ENCODE measurements at regions not wholly inside any gene's neighbourhood (a gene's known extent, or its start where the extent isn't known, plus 50 kb on each side); places are given as distances from the start of the nearest gene placed in this dataset.

DNA sequence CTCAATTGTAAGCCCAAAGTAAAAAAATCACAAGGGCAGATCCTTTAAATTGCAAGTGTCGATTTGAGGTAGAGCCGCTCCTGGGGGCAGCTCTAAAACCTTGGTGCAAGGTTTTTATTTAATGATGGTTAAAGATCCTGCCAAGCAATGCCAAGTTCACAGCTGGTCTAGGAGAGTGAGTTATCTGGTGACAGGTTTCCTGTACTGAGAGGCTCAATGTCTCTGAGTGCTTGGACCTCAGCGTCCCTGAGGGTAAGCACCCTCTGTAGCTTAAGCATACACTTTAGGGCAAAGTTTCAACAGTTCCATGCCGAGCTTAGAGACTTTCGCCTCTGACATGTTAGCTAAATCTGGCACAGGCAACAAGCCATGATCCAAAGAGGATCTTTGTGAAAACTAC, 119.8 kb upstream of the EGFLAM start:
- TF ChIP-seq ZNF37A (tag by site-specific recombination; IDR thresholded peaks at IDR 0.05) (no peak), KLF16 (tag by site-specific recombination; IDR thresholded peaks at IDR 0.05) (no peak), ZSCAN16 (tag by site-specific recombination; IDR thresholded peaks at IDR 0.05) (no peak), TRIM28 (IDR thresholded peaks at IDR 0.05; ENCODE audit: borderline replicate concordance, low read length) (no peak), ZNF768 (tag by site-specific recombination; IDR thresholded peaks at IDR 0.05) (no peak), ZNF830 (tag by site-specific recombination; IDR thresholded peaks at IDR 0.05; ENCODE audit: low read depth) (no peak), ZNF670 (tag by site-specific recombination; IDR thresholded peaks at IDR 0.05; ENCODE audit: low read depth) (no peak), ZSCAN30 (tag by site-specific recombination; IDR thresholded peaks at IDR 0.05) (no peak), ZNF560 (tag by site-specific recombination; IDR thresholded peaks at IDR 0.05; ENCODE audit: borderline replicate concordance) (no peak)
- TF ChIP-seq, protein P1, sequence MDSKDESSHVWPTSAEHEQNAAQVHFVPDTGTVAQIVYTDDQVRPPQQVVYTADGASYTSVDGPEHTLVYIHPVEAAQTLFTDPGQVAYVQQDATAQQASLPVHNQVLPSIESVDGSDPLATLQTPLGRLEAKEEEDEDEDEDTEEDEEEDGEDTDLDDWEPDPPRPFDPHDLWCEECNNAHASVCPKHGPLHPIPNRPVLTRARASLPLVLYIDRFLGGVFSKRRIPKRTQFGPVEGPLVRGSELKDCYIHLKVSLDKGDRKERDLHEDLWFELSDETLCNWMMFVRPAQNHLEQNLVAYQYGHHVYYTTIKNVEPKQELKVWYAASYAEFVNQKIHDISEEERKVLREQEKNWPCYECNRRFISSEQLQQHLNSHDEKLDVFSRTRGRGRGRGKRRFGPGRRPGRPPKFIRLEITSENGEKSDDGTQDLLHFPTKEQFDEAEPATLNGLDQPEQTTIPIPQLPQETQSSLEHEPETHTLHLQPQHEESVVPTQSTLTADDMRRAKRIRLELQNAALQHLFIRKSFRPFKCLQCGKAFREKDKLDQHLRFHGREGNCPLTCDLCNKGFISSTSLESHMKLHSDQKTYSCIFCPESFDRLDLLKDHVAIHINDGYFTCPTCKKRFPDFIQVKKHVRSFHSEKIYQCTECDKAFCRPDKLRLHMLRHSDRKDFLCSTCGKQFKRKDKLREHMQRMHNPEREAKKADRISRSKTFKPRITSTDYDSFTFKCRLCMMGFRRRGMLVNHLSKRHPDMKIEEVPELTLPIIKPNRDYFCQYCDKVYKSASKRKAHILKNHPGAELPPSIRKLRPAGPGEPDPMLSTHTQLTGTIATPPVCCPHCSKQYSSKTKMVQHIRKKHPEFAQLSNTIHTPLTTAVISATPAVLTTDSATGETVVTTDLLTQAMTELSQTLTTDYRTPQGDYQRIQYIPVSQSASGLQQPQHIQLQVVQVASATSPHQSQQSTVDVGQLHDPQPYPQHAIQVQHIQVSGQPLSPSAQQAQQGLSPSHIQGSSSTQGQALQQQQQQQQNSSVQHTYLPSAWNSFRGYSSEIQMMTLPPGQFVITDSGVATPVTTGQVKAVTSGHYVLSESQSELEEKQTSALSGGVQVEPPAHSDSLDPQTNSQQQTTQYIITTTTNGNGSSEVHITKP (tag by site-specific recombination; IDR thresholded peaks at IDR 0.05), result no peak
- TF ChIP-seq, protein P2, sequence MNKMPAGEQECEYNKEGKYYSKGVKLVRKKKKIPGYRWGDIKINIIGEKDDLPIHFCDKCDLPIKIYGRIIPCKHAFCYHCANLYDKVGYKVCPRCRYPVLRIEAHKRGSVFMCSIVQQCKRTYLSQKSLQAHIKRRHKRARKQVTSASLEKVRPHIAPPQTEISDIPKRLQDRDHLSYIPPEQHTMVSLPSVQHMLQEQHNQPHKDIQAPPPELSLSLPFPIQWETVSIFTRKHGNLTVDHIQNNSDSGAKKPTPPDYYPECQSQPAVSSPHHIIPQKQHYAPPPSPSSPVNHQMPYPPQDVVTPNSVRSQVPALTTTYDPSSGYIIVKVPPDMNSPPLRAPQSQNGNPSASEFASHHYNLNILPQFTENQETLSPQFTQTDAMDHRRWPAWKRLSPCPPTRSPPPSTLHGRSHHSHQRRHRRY (tag by site-specific recombination; IDR thresholded peaks at IDR 0.05), result no peak
- TF ChIP-seq, protein P3, sequence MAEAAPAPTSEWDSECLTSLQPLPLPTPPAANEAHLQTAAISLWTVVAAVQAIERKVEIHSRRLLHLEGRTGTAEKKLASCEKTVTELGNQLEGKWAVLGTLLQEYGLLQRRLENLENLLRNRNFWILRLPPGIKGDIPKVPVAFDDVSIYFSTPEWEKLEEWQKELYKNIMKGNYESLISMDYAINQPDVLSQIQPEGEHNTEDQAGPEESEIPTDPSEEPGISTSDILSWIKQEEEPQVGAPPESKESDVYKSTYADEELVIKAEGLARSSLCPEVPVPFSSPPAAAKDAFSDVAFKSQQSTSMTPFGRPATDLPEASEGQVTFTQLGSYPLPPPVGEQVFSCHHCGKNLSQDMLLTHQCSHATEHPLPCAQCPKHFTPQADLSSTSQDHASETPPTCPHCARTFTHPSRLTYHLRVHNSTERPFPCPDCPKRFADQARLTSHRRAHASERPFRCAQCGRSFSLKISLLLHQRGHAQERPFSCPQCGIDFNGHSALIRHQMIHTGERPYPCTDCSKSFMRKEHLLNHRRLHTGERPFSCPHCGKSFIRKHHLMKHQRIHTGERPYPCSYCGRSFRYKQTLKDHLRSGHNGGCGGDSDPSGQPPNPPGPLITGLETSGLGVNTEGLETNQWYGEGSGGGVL (tag by site-specific recombination; IDR thresholded peaks at IDR 0.05), result no peak
- TF ChIP-seq, protein P4, sequence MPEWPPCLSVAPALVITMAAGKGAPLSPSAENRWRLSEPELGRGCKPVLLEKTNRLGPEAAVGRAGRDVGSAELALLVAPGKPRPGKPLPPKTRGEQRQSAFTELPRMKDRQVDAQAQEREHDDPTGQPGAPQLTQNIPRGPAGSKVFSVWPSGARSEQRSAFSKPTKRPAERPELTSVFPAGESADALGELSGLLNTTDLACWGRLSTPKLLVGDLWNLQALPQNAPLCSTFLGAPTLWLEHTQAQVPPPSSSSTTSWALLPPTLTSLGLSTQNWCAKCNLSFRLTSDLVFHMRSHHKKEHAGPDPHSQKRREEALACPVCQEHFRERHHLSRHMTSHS (tag by site-specific recombination; IDR thresholded peaks at IDR 0.05), result no peak
- Histone ChIP-seq H3K4me1 (ENCODE audit: control insufficient read depth, insufficient read depth, low read length) (no peaks in the 10 kb centered on the region), H3K9me3 (ENCODE audit: control insufficient read depth, insufficient read depth, low read depth, low read length) (no peaks in the 10 kb centered on the region), H3K36me3 (ENCODE audit: control insufficient read depth in 2 of 2, insufficient read depth in 1 of 2, low read length in 2 of 2) (no peaks in the 10 kb centered on the region), H3K4me3 (ENCODE audit: low read depth, low read length) (no peak overlapping the region), H3K27ac (ENCODE audit: extremely low read depth, low read depth, low read length) (no peak overlapping the region)
- POLR2A ChIA-PET, result no interaction called here
- CTCF ChIA-PET, result interaction anchor here (1.0 kb wide), 1 partner anchor 50 kb away, joined by 4 read pairs; no protein-coding TSS in a partner anchor

DNA sequence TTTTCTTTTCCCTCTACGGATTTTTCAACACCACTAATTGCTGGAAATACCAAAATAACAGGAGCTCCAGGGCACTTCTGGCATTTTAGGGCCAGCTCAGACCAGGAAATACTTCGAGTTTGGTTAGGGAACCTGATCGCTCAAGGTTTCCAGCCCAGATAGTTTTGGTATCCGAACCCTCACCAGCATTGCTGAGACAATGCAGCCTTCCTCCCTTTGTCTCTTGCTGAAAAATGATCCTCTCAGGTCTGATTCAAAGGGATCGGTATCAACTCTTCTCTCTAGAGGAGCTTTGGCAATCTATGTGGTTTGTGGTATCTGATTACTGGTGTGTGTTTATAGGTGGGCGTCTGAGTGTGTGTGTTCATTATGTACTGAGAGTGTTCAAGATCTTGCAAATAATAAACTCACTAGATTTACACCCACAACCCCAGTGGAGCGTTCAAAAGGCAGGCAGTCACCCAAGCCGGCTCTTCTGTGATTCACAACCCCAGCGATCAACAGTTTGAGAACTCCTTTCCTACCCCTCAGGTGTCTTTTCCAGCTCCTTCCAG, 122.8 kb upstream of the EGFLAM start:
- ChIA-PET POLR2A (no interaction called here), CTCF (interaction anchor here (0.7 kb wide), 2 partner anchors 468 to 481 kb away, joined by 3 to 5 read pairs; no protein-coding TSS in a partner anchor)
- peak; percentile 90 for TF ChIP-seq EGR2 (tag by site-specific recombination; IDR thresholded peaks at IDR 0.05; ENCODE audit: low read depth)
- TF ChIP-seq ZBTB7A (tag by site-specific recombination; IDR thresholded peaks at IDR 0.05; ENCODE audit: low read depth), result no peak
- peak; percentile 93 for TF ChIP-seq ZFHX2 (tag by site-specific recombination; conservative IDR thresholded peaks at IDR 0.05)
- Histone ChIP-seq H3K4me1 (ENCODE audit: control insufficient read depth, insufficient read depth, low read length) (no peaks in the 10 kb centered on the region), H3K36me3 (ENCODE audit: control insufficient read depth in 2 of 2, insufficient read depth in 1 of 2, low read length in 2 of 2) (no peaks in the 10 kb centered on the region), H3K9me3 (ENCODE audit: control insufficient read depth, insufficient read depth, low read depth, low read length) (no peaks in the 10 kb centered on the region), H3K4me3 (ENCODE audit: low read depth, low read length) (no peak overlapping the region), H3K27ac (ENCODE audit: extremely low read depth, low read depth, low read length) (no peak overlapping the region)

Measured in HEK293 (cell line).